Stimulated activated CD4-positive, alpha-beta T cell treated with anti-CD3 and anti-CD28 coated beads, Interleukin-15, amount 100 ng/mL, for 1 hour (primary cell): ENCODE measurements at regions not wholly inside any gene's neighbourhood (a gene's known extent, or its start where the extent isn't known, plus 50 kb on each side); places are given as distances from the start of the nearest gene placed in this dataset.

Experiments
- DNase-seq, 2 donors: peaks; one replicate each; pipeline ENCODE4 v3.0.0-alpha.2; 2020; ENCODE audit warnings: low read depth in 1 of 2, low spot score in 1 of 2

- no peak for DNase-seq
Measured at GRCh38 chr4:128502818-128503527, 215.4 kb upstream of the PGRMC2 start.

- no peak for DNase-seq
Measured at GRCh38 chr4:128501239-128501638, 213.6 kb upstream of the PGRMC2 start.

- DNase-seq, result no peak
Measured at GRCh38 chr4:128488055-128488705, 200.6 kb upstream of the PGRMC2 start.

- DNase-seq, result no peak
Measured at GRCh38 chr4:128484896-128485295, 197.3 kb upstream of the PGRMC2 start.

GRCh38 chr4:128483816-128484215 lies 196.2 kb upstream of the PGRMC2 start:
- no peak for DNase-seq

- DNase-seq, result no peak
Measured at GRCh38 chr4:128483041-128483440, 195.4 kb upstream of the PGRMC2 start.

- DNase-seq, result no peak
Measured at GRCh38 chr4:128481752-128482480, 194.3 kb upstream of the PGRMC2 start.

GRCh38 chr4:128480945-128481344 lies 193.3 kb upstream of the PGRMC2 start:
- no peak for DNase-seq

- no peak for DNase-seq
Measured at GRCh38 chr4:128477540-128477939, 189.9 kb upstream of the PGRMC2 start.

- DNase-seq, result no peak
Measured at GRCh38 chr4:128475597-128475996, 188.0 kb upstream of the PGRMC2 start.

- no peak for DNase-seq
Measured at GRCh38 chr4:128471576-128471975, 184.0 kb upstream of the PGRMC2 start.

GRCh38 chr4:128470492-128471053 lies 183.0 kb upstream of the PGRMC2 start:
- DNase-seq, result no peak

- DNase-seq, result no peak
Measured at GRCh38 chr4:128468123-128468989, 180.7 kb upstream of the PGRMC2 start.

- DNase-seq, result no peak
Measured at GRCh38 chr4:128465523-128465922, 177.9 kb upstream of the PGRMC2 start.

GRCh38 chr4:128463006-128463405 lies 175.4 kb upstream of the PGRMC2 start:
- DNase-seq, result no peak

- DNase-seq, result no peak
Measured at GRCh38 chr4:128462103-128462783, 174.6 kb upstream of the PGRMC2 start.

GRCh38 chr4:128461291-128462102 lies 173.9 kb upstream of the PGRMC2 start:
- DNase-seq, result no peak

- DNase-seq, result no peak
Measured at GRCh38 chr4:128459547-128459946, 171.9 kb upstream of the PGRMC2 start.

- DNase-seq, result no peak
Measured at GRCh38 chr4:128458816-128459215, 171.2 kb upstream of the PGRMC2 start.

GRCh38 chr4:128457726-128458125 lies 170.1 kb upstream of the PGRMC2 start:
- DNase-seq, result no peak
